NCI-H226 (cell line): ENCODE measurements at regions not wholly inside any gene's neighbourhood (a gene's known extent, or its start where the extent isn't known, plus 50 kb on each side); places are given as distances from the start of the nearest gene placed in this dataset.
A peak's percentile ranks its signal among the peaks of the same experiment; 100 is the strongest.
"Not testable (repeated sequence)": the region's sequence is repeated elsewhere in the genome, so short reads cannot be mapped to it uniquely, and the experiment has no call there.

ENCODE experiments used
- DNase-seq: peaks from one replicate; pipeline ENCODE4 v3.0.0-alpha.2; 2015

- DNase-seq = no peak
These were observed 157.3 kb upstream of the TRPC6 start for GRCh38 chr11:101741061-101741460.

GRCh38 chr11:101738452-101738851 is 154.6 kb upstream of the TRPC6 start:
- no peak for DNase-seq

- DNase-seq = no peak
These were observed 145.7 kb upstream of the TRPC6 start for GRCh38 chr11:101729406-101730078.

GRCh38 chr11:101727451-101727850 is 143.6 kb upstream of the TRPC6 start:
- DNase-seq = no peak

- no peak for DNase-seq
These were observed 143.2 kb upstream of the TRPC6 start for GRCh38 chr11:101726988-101727387.

- DNase-seq = no peak
These were observed 139.6 kb upstream of the TRPC6 start for GRCh38 chr11:101723371-101723770.

GRCh38 chr11:101721270-101721669 is 137.5 kb upstream of the TRPC6 start:
- DNase-seq = no peak

GRCh38 chr11:101718402-101718801 is 134.6 kb upstream of the TRPC6 start:
- DNase-seq = no peak

- no peak for DNase-seq
These were observed 133.8 kb upstream of the TRPC6 start for GRCh38 chr11:101717619-101718018.

GRCh38 chr11:101715281-101715680 is 131.5 kb upstream of the TRPC6 start:
- no peak for DNase-seq

GRCh38 chr11:101707477-101707876 is 123.7 kb upstream of the TRPC6 start:
- no peak for DNase-seq

- no peak for DNase-seq
These were observed 122.7 kb upstream of the TRPC6 start for GRCh38 chr11:101706541-101706940.

- no peak for DNase-seq
These were observed 122.2 kb upstream of the TRPC6 start for GRCh38 chr11:101705972-101706371.

- DNase-seq = not testable (repeated sequence)
These were observed 111.1 kb upstream of the TRPC6 start for GRCh38 chr11:101694869-101695268.

- DNase-seq = no peak
These were observed 109.2 kb upstream of the TRPC6 start for GRCh38 chr11:101692980-101693379.

- peak; percentile 90 for DNase-seq
These were observed 102.7 kb upstream of the TRPC6 start for GRCh38 chr11:101686514-101686913.

GRCh38 chr11:101668236-101668635 is 84.4 kb upstream of the TRPC6 start:
- no peak for DNase-seq

- no peak for DNase-seq
These were observed 83.1 kb upstream of the TRPC6 start for GRCh38 chr11:101666916-101667315.

- no peak for DNase-seq
These were observed 77.8 kb upstream of the TRPC6 start for GRCh38 chr11:101661559-101661958.
